Type B pancreatic cell (in vitro differentiated cells): ENCODE measurements at regions not wholly inside any gene's neighbourhood (a gene's known extent, or its start where the extent isn't known, plus 50 kb on each side); places are given as distances from the start of the nearest gene placed in this dataset.

ENCODE experiments used
- DNase-seq: peaks from one replicate; pipeline ENCODE4 v3.0.0; 2021; ENCODE audit warnings: mixed read lengths; ENCODE audit not compliant: unreplicated experiment; ENCODE audit errors: extremely low spot score
- H3K27ac Mint-ChIP-seq: 2 replicates; pipeline ENCODE4 v1.8.0; 2021; ENCODE audit warnings: mild to moderate bottlenecking, mixed read lengths
- H3K27me3 Mint-ChIP-seq: 2 replicates; pipeline ENCODE4 v1.8.0; 2021; ENCODE audit warnings: mixed read lengths
- H3K36me3 Mint-ChIP-seq: 2 replicates; pipeline ENCODE4 v1.8.0; 2021; ENCODE audit warnings: mixed read lengths
- H3K4me1 Mint-ChIP-seq: one replicate; pipeline ENCODE4 v1.8.0; 2021; ENCODE audit warnings: mixed read lengths; ENCODE audit not compliant: unreplicated experiment
- H3K4me3 Mint-ChIP-seq: 2 replicates; pipeline ENCODE4 v1.8.0; 2021; ENCODE audit warnings: mild to moderate bottlenecking, mixed read lengths
- H3K9me3 Mint-ChIP-seq: 2 replicates; pipeline ENCODE4 v1.8.0; 2021; ENCODE audit warnings: mixed read lengths
- TF ChIP-seq, protein P1 (sequence below): fragments of 200-600 bp; sonication (generic); conservative IDR thresholded peaks from 2 replicates; pipeline ENCODE4 v1.5.0; 2021; ENCODE audit warnings: antibody characterized with exemption, mild to moderate bottlenecking

DNA sequence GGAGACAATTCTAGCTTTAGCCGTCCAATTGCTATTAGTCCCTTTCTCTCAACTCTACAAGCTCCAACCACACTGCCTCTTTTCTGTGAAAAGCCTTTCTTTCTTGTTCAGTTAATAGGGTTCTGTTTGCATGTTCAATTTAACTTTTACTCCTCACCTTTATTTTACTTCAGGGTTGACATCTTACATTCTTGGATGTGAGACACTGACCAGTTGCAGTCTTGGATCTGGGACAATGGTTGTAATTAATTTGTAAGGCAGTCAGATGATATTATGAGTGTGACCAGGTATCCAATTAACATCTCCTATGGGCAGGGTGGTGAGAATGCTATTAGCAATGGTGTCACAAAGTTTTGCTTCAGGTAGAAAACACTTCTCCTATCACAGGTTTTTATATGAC, 774.5 kb downstream of the TLR4 start:
- H3K27me3 Mint-ChIP-seq: no peaks in the 10 kb centered on the region
- H3K36me3 Mint-ChIP-seq: no peaks in the 10 kb centered on the region
- TF ChIP-seq, protein P1, sequence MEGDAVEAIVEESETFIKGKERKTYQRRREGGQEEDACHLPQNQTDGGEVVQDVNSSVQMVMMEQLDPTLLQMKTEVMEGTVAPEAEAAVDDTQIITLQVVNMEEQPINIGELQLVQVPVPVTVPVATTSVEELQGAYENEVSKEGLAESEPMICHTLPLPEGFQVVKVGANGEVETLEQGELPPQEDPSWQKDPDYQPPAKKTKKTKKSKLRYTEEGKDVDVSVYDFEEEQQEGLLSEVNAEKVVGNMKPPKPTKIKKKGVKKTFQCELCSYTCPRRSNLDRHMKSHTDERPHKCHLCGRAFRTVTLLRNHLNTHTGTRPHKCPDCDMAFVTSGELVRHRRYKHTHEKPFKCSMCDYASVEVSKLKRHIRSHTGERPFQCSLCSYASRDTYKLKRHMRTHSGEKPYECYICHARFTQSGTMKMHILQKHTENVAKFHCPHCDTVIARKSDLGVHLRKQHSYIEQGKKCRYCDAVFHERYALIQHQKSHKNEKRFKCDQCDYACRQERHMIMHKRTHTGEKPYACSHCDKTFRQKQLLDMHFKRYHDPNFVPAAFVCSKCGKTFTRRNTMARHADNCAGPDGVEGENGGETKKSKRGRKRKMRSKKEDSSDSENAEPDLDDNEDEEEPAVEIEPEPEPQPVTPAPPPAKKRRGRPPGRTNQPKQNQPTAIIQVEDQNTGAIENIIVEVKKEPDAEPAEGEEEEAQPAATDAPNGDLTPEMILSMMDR: no peak
- H3K4me1 Mint-ChIP-seq: no peaks in the 10 kb centered on the region
- H3K9me3 Mint-ChIP-seq: no peaks in the 10 kb centered on the region
- DNase-seq: no peak
- no peak overlapping the region for H3K27ac Mint-ChIP-seq
- H3K4me3 Mint-ChIP-seq: no peak overlapping the region

DNA sequence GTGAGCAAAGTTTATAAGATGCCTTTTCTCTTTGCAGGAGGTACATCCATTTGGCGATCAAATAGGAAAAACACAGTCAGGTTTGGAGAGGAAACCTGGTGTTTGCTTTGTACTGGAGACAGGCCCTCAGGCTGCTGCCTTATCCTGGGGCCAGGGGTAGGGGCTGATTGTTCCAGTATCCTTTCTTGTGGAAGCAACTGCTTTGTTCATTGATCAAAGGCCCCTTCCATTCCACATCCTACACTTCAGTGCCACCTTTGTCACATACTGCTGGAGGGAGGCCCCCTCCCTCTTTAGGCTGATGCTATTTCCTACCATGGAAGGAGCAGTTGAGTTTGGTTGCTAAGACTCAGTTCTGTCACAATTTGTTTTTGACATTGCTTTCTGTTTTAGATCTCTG, 778.1 kb downstream of the TLR4 start:
- Mint-ChIP-seq H3K4me1 (no peaks in the 10 kb centered on the region), H3K27me3 (no peaks in the 10 kb centered on the region), H3K27ac (no peak overlapping the region), H3K9me3 (no peaks in the 10 kb centered on the region), H3K36me3 (no peaks in the 10 kb centered on the region), H3K4me3 (no peak overlapping the region)
- DNase-seq: no peak
- TF ChIP-seq, protein P1: no peak

DNA sequence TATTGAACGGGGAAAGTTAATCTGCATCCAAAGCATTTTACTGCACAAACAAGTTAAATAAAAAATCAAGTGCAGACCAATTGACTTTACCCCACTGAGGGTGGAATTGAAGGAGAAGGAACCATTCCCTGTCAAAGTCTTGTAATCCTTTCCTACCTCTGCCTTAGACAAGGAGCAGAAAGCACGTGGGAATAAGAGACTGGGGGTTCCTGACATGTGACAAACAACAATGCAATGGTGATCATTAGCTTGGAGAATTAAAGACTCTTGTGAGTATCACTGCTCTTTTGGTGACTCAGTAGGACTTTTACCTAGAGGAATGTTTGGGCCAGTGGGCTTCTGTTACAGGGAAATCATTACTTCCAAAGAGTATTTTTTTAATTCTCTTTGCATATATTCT, 779.5 kb downstream of the TLR4 start:
- Mint-ChIP-seq H3K27me3 (no peaks in the 10 kb centered on the region), H3K36me3 (no peaks in the 10 kb centered on the region), H3K4me3 (no peak overlapping the region), H3K9me3 (no peaks in the 10 kb centered on the region), H3K27ac (no peak overlapping the region), H3K4me1 (no peaks in the 10 kb centered on the region)
- no peak for DNase-seq
- TF ChIP-seq, protein P1: no peak

DNA sequence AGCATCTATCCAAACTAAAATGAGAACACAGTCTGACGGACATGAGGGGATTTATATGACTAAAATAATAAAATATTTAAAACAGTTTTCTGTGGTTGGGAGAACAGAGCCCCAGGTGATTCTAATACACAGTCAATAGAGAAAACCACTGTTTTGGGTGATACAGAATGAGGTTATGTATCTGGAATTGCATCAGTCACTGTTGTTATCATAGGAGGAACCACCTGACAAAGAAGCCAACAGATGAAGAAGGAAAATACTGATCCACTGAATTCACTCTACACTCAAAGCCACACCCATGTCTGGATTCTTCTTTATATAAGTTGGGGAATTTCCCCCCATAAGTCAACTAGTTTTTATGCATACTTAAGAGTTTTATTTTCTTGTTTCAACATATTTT, 799.0 kb downstream of the TLR4 start:
- H3K9me3 Mint-ChIP-seq: peaks cover 10% of the 10 kb centered on the region
- H3K27me3 Mint-ChIP-seq: no peaks in the 10 kb centered on the region
- TF ChIP-seq, protein P1: no peak
- no peak overlapping the region for H3K27ac Mint-ChIP-seq
- no peak overlapping the region for H3K4me3 Mint-ChIP-seq
- H3K36me3 Mint-ChIP-seq: no peaks in the 10 kb centered on the region
- H3K4me1 Mint-ChIP-seq: no peaks in the 10 kb centered on the region
- DNase-seq: no peak

DNA sequence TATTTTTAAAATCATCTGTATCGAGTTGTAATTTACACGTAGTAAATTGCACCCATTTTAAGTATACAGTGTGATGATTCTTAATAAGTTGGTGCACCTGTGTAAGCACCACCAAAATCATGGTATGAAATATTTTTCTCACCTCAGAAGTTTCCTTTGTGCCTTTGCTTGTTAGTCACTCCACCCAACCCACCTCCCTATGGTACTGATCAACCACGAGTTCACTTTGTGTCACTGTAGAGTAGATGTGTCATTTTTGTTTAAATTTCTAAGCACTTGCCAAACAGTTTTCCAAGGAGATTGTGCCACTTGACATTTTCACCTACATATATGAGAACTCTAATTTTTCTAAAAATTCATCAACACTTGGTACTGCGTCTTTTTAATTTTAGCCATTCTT, 806.5 kb downstream of the TLR4 start:
- peaks cover 8% of the 10 kb centered on the region for H3K9me3 Mint-ChIP-seq
- no peaks in the 10 kb centered on the region for H3K27me3 Mint-ChIP-seq

More for the DNA sequence above, 806.5 kb downstream of the TLR4 start:
- no peak overlapping the region for H3K27ac Mint-ChIP-seq
- no peaks in the 10 kb centered on the region for H3K4me1 Mint-ChIP-seq
- no peak for DNase-seq
- no peak overlapping the region for H3K4me3 Mint-ChIP-seq
- H3K36me3 Mint-ChIP-seq: no peaks in the 10 kb centered on the region
- TF ChIP-seq, protein P1: no peak
